GM18508 (cell line): ENCODE measurements at regions not wholly inside any gene's neighbourhood (a gene's known extent, or its start where the extent isn't known, plus 50 kb on each side); places are given as distances from the start of the nearest gene placed in this dataset.

Experiments
- ATAC-seq: cut with Tn5 transposase; IDR thresholded peaks from one replicate; pipeline ENCODE4 v1.9.1; 2021; ENCODE audit warnings: moderate number of reproducible peaks; ENCODE audit not compliant: insufficient read depth, unreplicated experiment

DNA sequence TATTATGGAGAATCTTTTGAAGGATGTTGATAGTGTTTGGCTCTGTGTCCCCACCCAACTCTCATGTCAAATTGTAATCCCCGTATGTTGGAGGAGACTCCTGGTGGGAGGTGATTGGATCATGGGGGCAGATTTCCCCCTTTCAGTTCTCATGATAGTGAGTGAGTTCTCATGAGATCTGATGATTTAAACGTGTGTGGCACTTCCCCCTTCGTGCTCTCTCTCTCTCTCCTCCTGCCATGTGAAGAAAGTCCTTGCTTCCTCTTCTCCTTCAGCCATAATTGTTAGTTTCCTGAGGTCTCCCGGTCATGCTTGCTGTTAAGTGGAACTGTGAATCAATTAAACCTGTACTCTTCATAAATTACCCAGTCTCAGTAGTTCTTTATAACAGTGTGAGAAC lies 166.1 kb upstream of the NUDT6 start:
- ATAC-seq, result no peak

DNA sequence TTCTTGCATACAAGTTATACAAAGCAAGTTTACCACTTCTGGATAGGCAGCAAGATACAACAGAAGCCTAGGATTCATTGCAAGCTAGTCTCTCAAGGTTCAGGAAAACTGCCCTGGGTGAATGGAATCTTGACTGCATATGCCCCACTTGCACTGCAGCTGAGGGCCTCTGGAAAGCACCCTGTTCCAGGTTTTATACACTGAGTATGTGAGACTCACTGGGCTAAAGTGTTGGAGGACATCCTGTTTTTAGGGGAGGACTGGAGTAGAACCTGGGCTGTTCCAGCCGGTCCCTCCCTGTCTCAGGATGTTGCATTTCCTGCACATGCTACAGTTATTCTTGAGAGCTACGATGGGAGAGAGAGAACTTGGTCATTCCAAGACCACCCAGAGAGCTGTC lies 168.5 kb upstream of the NUDT6 start:
- ATAC-seq, result no peak

DNA sequence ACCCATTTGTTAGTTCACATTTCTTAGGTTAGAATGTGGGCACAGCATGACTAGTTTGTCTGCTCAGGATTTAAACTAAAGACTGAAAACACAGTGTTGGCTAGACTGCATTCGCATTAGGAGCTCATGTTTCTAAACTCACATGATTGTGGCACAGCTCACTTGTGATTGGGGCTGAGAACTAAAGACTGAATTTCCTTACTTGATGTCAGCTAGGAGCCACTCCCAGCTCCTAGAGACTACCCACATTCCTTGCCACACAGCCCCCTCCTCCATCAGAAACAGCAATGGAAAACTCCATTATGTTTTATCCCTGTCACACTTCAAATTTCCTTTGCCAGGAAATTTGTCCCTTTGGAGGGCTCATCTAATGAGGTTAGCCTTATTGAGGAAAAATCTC lies 170.2 kb upstream of the NUDT6 start:
- ATAC-seq, result no peak

DNA sequence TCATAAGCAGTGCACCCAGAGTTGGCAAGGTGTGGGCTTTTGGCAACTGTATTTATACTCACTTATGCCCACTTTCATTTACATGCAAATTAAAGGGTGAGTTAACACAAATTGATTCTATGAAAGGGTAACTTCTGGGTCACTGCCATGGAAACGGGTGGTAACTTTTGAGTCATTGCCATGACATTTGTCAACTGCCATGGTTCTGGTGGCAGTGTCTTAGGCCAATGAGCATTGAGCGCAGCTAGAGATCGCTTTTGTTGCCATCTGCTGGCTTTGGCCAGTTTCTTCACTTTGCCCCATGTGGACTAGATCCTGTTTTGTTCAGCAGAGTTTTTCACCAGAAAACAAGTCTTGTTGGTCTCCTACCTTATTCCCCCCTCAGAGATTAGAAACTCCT lies 170.8 kb upstream of the NUDT6 start:
- no peak for ATAC-seq

DNA sequence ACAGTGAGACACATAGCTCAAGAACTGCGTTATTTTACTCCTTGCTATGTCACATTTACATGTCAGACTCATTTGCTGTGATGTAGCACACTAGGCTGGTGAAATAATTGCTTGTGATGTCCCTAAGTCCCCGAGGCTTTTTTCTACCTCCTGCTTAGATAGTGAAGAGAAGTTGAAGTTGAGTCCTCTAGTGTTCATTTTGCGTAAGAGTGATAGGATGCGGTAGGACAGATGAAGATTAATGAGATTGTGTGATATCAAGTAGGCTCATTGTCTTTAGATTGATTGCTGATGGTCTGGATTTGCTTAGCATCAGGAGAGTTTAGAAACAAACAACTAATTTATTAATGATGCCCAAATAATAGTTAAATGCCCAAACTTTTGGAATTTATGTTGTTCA lies 173.6 kb upstream of the NUDT6 start:
- ATAC-seq, result no peak

DNA sequence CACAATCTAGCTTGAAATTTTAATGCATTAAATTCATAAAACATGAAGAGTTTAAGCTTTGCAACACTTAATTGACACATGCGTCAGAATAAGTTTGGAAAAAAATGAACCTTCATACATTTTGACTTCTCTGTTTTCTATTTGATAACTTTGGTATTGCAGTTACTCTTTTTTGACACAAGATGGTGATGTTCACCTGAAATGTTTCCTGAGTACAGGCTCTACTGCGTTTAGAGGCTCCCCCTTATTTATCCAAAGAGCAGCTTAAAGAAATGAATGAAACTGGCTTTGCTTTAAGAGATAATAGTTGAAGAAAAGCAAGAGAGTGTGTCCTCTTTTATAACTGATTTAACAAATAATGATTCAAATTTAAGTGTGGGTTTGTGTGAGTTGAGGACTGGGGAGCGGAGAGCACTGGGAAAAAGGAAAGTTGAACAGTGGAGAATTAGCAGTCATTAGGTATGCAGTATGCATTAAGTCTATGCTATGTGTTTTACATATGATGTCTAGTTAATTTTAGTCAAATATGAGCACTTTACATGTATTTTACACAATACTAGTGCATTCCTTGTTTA lies 180.6 kb upstream of the NUDT6 start:
- peak; percentile 55 for ATAC-seq

DNA sequence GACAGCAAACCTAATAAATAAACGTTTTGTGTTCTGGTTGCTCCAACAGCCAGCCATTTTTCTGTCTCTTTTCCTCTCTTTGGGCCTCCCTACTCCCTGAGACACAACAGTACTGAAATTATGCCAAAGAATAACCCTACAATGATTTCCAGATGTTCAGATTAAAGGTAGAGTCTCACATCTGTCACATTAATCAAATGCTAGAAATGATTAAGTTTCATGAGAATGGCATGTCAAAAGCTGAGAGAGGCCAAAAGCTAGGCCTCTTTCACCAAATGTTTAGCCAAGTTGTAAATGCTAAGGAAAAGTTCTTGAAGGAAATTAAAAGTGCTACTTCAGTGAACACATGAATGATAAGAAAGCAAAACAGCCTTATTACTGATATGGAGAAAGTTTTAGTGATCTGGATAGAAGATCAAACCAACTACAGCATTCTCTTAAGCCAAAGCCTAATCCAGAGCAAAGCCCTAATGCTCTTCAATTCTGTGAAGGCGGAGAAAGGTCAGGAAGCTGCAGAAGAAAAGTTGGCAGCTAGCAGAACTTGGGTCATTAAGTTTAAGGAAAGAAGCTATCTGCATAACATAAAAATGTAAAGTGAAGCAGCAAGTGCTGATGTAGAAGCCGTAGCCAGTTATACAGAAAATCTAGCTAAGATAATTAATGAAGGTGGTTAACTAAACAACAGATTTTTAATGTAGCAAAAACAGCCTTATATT lies 182.1 kb upstream of the NUDT6 start:
- no peak for ATAC-seq

DNA sequence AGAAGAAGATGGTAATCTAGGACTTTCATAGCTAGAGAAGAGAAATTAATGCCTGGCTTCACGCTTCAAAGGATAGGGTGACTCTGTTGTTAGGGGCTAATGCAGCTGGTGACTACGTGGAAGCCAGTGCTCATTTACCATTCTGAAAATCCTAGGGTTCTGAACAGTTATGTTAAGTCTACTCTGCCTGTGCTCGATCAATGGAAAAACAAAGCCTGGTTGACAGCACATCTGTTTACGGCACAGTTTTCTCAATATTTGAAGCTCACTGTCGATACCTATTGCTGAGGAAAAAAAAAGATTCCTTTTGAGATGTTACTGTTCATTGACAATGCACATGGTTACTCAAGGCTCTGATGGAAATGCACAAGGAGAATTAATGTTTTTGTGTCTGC lies 182.6 kb upstream of the NUDT6 start:
- no peak for ATAC-seq

DNA sequence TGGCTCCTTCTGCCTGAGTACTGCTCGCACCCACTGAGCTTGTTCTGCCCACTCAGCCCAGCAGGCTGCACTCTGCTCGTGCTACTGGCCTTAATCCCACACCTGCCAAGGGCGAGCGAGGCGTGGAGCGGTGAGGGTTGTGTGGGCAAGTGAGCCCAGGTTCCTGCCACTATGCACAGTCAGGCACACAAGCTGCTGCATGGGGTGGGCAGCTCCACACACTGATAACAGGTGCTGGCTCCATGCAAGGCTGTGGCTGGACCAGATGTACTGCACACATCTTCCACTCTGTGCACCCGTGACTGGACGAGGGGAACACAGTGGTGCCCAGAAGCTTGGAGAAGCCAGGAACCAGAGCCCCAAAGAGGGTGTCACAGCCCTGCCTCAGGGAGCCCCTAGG lies 184.3 kb upstream of the NUDT6 start:
- ATAC-seq, result no peak

DNA sequence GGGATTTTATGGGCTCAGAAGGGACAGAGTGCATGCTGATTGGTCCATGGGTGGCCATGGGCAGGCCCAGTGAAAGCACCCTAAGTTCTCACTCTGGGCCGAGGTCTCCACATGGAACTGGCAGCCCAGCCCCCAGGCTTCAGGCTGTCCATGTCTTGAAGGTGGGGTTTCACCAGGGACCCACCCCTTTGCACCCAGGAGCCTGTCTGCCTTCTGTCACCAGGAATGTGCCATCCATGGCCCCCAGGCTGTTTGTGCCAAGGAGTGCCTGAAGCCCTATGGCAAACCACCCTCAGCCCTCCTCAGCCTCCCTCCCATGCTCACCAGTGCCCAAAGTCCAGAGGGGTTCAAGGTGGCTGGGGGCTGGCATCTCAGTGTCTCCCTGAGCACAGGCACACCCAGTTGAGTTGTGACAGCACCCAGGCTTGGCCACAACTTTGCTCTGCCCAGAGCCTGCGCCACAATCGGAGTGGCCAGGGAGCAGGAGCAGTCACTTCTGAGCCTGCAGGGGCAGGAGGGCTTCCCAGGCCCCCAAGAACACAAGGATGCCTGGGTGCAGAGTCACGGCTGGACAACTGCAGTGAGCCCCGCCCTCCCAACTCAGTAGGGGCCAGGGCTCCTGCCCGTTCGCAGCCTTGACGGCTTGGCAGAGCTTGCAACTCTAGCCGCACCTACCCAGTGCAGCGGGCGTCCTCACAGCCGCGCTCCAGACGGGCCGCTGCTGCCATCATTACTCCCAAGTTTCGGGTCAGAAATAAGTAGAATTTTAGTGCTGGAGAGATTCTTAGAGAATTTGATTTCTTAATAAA lies 185.3 kb upstream of the NUDT6 start:
- no peak for ATAC-seq

DNA sequence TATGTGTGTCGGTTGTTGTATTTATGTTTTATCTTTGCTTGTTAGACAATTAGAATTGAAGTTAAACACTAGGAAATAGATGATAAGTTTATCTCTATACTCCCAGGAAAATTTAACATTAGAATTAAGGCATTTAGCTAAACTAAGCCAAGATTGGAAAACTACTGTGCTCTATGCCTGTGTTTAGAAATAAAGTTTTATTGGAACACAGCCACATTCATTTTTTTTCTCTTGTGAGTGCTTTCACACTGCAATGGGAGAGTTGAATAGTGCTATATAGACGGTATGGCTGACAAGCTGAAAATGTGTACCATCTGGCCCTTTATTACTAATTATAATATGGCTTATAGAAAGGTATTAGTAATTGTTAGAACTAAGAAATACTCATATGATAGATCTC lies 186.7 kb upstream of the NUDT6 start:
- no peak for ATAC-seq

DNA sequence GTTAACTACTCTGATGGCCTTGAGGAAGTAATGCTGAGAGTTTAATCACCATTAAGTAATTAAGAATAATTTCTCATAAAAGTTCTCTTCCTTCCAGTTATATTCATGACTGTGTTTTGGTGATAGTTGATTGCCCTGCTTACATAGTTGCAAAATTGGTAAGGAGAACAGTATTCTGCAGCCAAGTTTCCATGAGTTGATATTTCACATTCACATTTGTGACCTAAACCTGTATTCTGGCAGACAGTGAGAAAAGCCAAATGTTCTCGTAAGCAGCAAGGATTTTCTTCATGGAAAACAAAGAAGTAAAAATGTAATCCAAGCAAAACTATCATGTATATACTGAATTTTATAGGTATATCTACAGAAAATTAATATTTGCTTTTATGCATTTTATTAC lies 187.8 kb upstream of the NUDT6 start:
- ATAC-seq, result no peak

DNA sequence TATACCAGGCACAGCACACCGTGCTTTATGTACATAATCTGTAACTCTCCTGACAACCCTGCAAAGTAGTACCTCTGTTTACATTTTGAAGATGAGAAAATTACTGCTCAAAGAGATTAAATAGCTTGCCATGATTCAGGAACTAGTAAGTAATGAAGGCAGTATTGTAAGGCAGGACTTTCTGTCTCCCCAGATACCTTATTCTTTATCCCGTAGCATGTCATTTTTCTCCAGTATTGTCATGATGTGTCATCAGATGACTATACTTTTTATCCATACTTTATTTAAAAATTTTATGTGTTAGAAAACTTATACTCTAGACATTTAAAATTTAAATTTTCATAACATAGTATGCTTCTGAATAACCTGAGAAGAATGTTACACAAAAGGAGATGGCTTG lies 188.3 kb upstream of the NUDT6 start:
- no peak for ATAC-seq

DNA sequence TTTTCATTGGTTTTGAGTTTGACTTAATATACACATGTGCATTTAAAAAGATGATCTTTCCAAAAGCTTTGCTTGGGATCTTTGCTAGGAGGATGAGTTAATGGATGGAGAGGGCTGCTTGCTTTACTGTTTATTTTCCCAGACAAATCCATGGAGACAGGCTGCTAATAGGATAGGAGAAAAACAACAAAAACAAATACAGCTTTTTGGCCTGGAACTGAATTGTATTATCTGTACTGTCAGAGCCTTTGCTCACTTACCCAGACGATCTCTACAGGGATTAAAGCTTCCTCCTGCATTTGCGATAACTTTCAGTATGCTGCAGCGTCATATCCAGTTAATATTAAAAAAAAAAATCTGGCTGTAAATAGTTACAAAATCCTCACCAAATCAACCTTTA lies 190.8 kb upstream of the NUDT6 start:
- no peak for ATAC-seq

DNA sequence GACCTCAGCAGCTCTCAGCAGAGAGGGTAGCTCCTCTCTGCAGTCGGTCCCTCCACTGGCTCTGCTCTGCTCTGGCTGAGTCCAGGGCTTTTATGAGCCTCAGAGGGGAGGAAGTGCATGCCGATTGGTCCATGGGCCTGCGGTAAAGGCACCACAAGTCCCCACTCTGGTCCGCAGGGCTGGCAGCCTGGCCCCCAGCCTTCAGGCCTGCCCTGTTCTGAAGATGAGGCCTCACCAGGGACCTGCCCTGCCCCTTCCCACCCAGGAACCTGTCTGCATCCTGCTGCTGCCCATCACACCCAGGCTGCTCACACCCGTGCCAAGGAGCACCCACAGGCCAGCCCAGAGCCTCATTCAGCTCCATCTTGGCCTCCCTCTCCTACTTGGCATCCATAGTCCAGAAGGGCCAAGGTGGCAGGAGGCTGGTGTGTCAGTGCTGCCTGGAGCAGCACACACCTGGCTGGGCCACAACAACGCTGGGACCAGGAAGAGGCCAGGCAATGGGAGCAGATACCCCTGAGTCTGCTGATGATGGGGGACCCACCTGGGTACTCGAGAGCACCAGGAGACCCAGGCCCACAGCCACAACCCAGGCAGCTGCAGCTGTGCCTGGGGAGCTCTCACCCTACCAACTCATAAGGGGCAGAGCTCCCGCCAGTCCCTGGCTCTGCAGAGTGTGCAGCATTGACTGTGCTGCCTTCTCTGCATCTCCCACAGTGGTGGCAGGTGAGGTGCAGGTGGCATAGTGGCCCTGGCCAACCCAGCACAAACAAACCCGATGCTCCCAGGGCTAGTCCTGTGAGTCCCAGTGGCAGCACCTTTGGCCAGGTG lies 191.9 kb upstream of the NUDT6 start:
- no peak for ATAC-seq

DNA sequence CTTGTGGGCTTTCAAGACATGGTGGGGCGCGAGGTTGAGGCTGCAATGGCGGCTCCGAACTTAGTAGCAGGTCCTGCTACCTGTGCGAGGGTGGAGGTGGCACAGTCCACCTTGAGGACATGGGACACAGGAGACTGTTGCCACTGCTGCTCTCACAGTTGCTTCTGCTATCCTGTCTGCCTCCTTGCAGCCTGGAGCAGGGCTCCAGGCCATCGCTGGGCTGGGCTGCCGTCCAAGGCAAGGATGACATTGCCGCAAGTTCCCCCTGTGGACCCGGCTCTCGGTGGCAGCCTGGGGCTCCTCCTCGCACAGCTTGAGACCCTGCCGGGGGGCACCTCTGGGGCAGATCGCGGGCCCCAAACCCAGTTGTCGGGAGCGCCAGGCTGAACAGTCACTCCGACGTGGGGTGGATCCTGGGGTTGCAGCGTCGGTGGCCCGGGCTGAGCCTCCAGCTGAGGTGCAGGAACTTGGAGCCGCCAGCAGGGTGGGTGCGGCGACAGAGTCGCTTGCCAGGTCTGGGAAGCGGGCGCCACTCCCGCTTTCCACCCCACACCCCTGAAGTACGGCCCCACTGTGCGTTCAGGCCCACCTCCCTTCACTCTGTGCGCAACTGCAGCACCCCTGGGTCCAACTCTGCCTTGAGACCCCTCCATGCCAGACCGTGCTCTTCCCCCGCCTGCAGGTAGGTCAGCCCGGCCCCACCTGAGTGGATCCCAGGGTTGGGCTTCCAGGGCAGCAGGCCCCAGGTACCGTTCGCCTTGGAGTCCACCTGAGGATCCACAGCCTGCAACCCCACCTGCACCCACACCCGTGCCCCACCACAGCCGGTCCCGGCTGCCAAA lies 192.7 kb upstream of the NUDT6 start:
- ATAC-seq, result no peak

DNA sequence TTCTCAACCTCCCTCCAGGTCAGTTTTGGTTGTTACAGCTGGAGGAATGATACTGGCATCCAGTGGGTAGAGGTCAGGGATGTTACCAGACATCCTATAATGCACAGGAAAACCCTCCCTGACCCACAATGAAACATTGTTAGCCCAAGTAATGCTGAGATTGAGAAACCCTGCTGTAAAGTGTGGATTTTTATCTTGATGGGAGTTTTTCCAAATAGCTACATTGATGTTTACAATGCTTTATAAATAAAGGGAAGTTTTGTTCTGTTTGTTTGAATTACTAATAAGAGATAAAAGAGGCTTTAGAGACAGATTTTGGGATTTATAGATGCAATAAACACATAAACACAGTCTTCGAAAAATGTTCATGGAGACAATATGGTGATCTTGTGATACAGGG lies 194.0 kb upstream of the NUDT6 start:
- ATAC-seq, result no peak

DNA sequence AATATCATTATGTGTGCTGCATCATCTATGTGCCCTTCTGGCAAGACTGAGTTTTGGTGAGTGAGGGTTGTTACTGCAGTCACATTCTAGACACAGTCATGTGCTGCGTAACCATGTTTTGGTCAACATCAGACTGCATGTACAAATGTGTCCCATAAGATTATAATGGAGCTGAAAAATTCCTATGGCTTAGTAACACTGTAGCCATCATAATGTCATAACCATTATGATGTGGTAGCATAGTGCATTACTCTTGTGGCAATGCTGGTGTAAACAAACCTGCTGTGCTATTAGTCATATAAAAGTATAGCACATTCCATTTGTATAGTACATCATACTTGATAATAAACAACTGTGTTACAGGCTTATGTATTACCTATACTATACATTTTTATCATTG lies 198.1 kb upstream of the NUDT6 start:
- no peak for ATAC-seq

DNA sequence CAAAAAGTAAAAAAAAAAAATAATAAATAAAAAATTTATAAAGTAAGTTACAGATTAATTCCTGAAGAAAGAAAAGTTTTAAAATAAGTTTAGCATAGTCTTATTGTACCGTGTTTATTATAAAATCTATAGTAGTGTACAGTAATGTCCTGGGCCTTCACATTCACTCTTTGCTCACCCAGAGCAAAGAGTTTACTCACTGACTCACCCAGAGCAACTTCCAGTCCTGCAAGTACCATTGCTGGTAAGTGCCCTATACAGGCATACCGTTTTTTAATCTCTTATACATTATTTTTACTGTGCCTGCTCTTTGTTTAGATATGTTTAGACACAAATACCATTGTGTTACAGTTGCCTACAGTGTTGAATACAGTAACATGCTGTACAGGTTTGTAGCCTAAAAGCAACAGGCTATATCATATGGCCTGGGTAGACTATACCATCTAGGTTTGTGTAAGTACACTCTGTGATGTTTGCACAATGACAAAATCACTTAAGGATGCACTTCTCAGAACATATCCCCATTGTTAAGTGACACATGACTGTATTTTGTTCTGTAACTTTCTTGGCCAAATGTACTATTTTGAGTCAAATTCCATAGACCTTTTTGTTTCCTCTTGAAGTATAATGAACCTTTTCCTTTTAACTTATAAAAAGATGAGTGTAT lies 199.0 kb upstream of the NUDT6 start:
- no peak for ATAC-seq
